Neural progenitor cell (in vitro differentiated cells): ENCODE measurements at regions not wholly inside any gene's neighbourhood (a gene's known extent, or its start where the extent isn't known, plus 50 kb on each side); places are given as distances from the start of the nearest gene placed in this dataset.
A peak's percentile ranks its signal among the peaks of the same experiment; 100 is the strongest.

Experiments
- DNase-seq: peaks from one replicate; pipeline ENCODE4 v3.0.0-alpha.2; 2016; ENCODE audit warnings: low spot score
- H2AFZ ChIP-seq: fragments of 200-600 bp; sonication (generic); replicated peaks from 2 replicates; pipeline ENCODE4 v1.6.1; 2016; ENCODE audit warnings: antibody characterized with exemption
- H3F3A ChIP-seq: fragments of 200-600 bp; sonication (generic); 2 replicates; pipeline ENCODE4 v1.6.1; 2016; ENCODE audit warnings: antibody characterized with exemption, low read depth
- H3K27ac ChIP-seq: fragments of 200-600 bp; sonication (generic); 2 replicates; pipeline ENCODE4 v1.5.1; 2016; ENCODE audit warnings: mild to moderate bottlenecking
- H3K27me3 ChIP-seq: fragments of 200-600 bp; sonication (generic); 2 replicates; pipeline ENCODE4 v1.6.1; 2016; ENCODE audit warnings: mild to moderate bottlenecking, moderate library complexity
- H3K36me3 ChIP-seq: fragments of 200-600 bp; sonication (generic); 2 replicates; pipeline ENCODE4 v1.5.1; 2016
- H3K4me1 ChIP-seq: fragments of 200-600 bp; sonication (generic); 2 replicates; pipeline ENCODE4 v1.6.1; 2016; ENCODE audit warnings: mixed run types
- H3K4me2 ChIP-seq: fragments of 200-600 bp; sonication (generic); 2 replicates; pipeline ENCODE4 v1.6.1; 2016
- H3K4me3 ChIP-seq: fragments of 200-600 bp; sonication (generic); 2 replicates; pipeline ENCODE4 v1.5.1; 2016
- H3K79me2 ChIP-seq: fragments of 200-600 bp; sonication (generic); 2 replicates; pipeline ENCODE4 v1.6.1; 2016; ENCODE audit warnings: low read depth
- H3K9ac ChIP-seq: fragments of 200-600 bp; sonication (generic); 2 replicates; pipeline ENCODE4 v1.6.1; 2016
- H3K9me3 ChIP-seq: fragments of 200-600 bp; sonication (generic); 2 replicates; pipeline ENCODE4 v1.5.1; 2016; ENCODE audit warnings: low read depth
- H4K20me1 ChIP-seq: fragments of 200-600 bp; sonication (generic); 2 replicates; pipeline ENCODE4 v1.6.1; 2016; ENCODE audit warnings: low read depth
- H3K27ac Mint-ChIP-seq: 3 replicates; pipeline ENCODE4 v1.8.0; 2021; ENCODE audit warnings: mixed read lengths
- H3K27me3 Mint-ChIP-seq: 2 replicates; pipeline ENCODE4 v1.8.0; 2022; ENCODE audit warnings: low read depth, mild to moderate bottlenecking, inconsistent platforms, moderate library complexity, mixed read lengths; ENCODE audit not compliant: insufficient read depth
- H3K36me3 Mint-ChIP-seq: 3 replicates; pipeline ENCODE4 v1.8.0; 2021; ENCODE audit warnings: mixed read lengths
- H3K4me1 Mint-ChIP-seq: 3 replicates; pipeline ENCODE4 v1.8.0; 2021; ENCODE audit warnings: mixed read lengths
- H3K4me3 Mint-ChIP-seq: 3 replicates; pipeline ENCODE4 v1.8.0; 2021; ENCODE audit warnings: mild to moderate bottlenecking, moderate library complexity, mixed read lengths
- H3K9me3 Mint-ChIP-seq: 3 replicates; pipeline ENCODE4 v1.8.0; 2020; ENCODE audit warnings: mixed read lengths
- EZH2 ChIP-seq: fragments of 200-600 bp; sonication (generic); IDR thresholded peaks from 2 replicates; pipeline ENCODE4 v1.6.1; 2017; ENCODE audit warnings: antibody characterized with exemption, mild to moderate bottlenecking, moderate library complexity
- EZH2phosphoT487 ChIP-seq: fragments of 200-600 bp; sonication (generic); IDR thresholded peaks from 2 replicates; pipeline ENCODE4 v1.6.1; 2017; ENCODE audit warnings: antibody characterized with exemption
- TF ChIP-seq, protein P1 (sequence below): fragments of 200-600 bp; sonication (generic); IDR thresholded peaks from 2 replicates; pipeline ENCODE4 v1.5.1; 2017; ENCODE audit warnings: antibody characterized with exemption, mild to moderate bottlenecking

GRCh38 chr5:78720227-78720985 is 71.8 kb upstream of the LHFPL2 start:
- Histone ChIP-seq H3F3A (peaks cover 20% of the 10 kb centered on the region), H3K9me3 (no peaks in the 10 kb centered on the region), H3K27me3 (no peaks in the 10 kb centered on the region), H3K36me3 (no peaks in the 10 kb centered on the region), H4K20me1 (no peaks in the 10 kb centered on the region), H2AFZ (peak overlapping the region; percentile 88), H3K4me1 (peaks cover 24% of the 10 kb centered on the region), H3K79me2 (no peaks in the 10 kb centered on the region), H3K27ac (peak overlapping the region; percentile 29), H3K4me3 (no peak overlapping the region), H3K9ac (no peak overlapping the region), H3K4me2 (peak overlapping the region; percentile 33)
- H3K27me3 Mint-ChIP-seq: peaks cover 13% of the 10 kb centered on the region
- H3K27ac Mint-ChIP-seq: peak overlapping the region; percentile 3
- DNase-seq: no peak
- no peak overlapping the region for H3K4me3 Mint-ChIP-seq
- peaks cover 27% of the 10 kb centered on the region for H3K4me1 Mint-ChIP-seq
- no peaks in the 10 kb centered on the region for H3K9me3 Mint-ChIP-seq
- H3K36me3 Mint-ChIP-seq: no peaks in the 10 kb centered on the region
- TF ChIP-seq, protein P1, sequence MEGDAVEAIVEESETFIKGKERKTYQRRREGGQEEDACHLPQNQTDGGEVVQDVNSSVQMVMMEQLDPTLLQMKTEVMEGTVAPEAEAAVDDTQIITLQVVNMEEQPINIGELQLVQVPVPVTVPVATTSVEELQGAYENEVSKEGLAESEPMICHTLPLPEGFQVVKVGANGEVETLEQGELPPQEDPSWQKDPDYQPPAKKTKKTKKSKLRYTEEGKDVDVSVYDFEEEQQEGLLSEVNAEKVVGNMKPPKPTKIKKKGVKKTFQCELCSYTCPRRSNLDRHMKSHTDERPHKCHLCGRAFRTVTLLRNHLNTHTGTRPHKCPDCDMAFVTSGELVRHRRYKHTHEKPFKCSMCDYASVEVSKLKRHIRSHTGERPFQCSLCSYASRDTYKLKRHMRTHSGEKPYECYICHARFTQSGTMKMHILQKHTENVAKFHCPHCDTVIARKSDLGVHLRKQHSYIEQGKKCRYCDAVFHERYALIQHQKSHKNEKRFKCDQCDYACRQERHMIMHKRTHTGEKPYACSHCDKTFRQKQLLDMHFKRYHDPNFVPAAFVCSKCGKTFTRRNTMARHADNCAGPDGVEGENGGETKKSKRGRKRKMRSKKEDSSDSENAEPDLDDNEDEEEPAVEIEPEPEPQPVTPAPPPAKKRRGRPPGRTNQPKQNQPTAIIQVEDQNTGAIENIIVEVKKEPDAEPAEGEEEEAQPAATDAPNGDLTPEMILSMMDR: no peak
- no peak for TF ChIP-seq EZH2
- no peak for TF ChIP-seq EZH2phosphoT487

DNA sequence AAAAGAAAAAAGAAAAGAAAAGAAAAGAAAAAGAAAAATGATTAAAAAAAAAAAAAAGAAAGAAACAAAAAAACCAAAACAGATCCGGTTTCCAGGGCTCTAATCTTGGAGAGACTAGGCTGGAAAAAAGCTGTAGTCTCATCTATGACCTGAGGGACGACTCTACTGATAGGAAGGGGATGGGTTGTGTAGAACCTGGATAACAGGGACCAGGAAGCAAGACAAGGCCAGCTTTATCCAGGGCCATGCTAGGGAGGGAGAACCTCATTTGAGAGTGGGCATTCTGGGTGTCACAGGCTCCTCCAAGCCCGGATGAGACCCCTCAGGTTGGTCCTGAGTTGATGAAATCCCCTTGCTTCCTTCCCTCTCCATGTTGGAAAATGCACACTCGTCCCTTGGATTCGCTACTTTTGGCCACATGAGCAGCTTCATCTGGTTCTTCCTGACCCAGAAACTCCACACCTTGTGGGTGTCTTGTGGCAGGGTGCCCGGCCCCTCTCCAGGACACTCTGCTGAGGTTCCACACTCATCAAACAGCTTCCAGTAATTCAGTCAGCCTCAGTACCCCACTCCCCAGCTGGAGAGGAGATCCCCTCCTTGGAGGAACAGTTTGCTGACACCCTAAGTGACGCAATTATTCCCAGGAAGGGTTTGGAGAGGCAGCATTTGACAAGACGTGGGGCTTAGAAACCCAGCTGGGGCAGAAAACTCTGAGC is 71.1 kb upstream of the LHFPL2 start:
- Histone ChIP-seq H3K4me1 (peaks cover 21% of the 10 kb centered on the region), H3K4me2 (no peak overlapping the region), H2AFZ (peak overlapping the region; percentile 88), H3K36me3 (no peaks in the 10 kb centered on the region), H3K79me2 (no peaks in the 10 kb centered on the region), H3F3A (peaks cover 20% of the 10 kb centered on the region), H3K9me3 (no peaks in the 10 kb centered on the region), H3K9ac (no peak overlapping the region), H3K27ac (no peak overlapping the region), H4K20me1 (no peaks in the 10 kb centered on the region), H3K4me3 (no peak overlapping the region), H3K27me3 (no peaks in the 10 kb centered on the region)
- H3K27me3 Mint-ChIP-seq: peaks cover 13% of the 10 kb centered on the region
- H3K4me3 Mint-ChIP-seq: no peak overlapping the region
- TF ChIP-seq EZH2 (no peak), EZH2phosphoT487 (no peak)
- TF ChIP-seq, protein P1: no peak
- H3K36me3 Mint-ChIP-seq: no peaks in the 10 kb centered on the region
- H3K27ac Mint-ChIP-seq: no peak overlapping the region
- DNase-seq: no peak
- H3K9me3 Mint-ChIP-seq: no peaks in the 10 kb centered on the region
- peaks cover 27% of the 10 kb centered on the region for H3K4me1 Mint-ChIP-seq

DNA sequence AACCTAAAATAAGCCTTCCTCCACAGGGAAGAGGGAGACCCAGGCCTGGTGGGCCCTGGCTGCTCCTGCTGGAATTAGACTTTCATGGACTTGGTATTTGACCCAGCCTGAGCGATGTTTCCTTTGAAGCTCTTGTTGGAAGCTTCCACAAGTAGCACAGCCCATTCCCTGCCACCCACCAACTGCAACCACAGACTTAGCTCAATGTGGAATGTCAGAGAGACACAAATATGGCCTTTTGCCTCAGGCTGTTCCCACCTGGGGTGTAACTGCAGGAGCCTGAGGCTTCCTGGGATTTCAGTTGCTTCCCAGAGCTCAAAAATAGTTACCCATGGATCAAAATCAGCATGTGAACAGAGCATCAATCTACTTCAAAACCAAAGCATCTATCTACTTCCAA is 70.3 kb upstream of the LHFPL2 start:
- no peak overlapping the region for H3K27ac ChIP-seq
- H2AFZ ChIP-seq: no peak overlapping the region
- H3K79me2 ChIP-seq: no peaks in the 10 kb centered on the region
- no peaks in the 10 kb centered on the region for H4K20me1 ChIP-seq
- H3K4me1 Mint-ChIP-seq: peaks cover 23% of the 10 kb centered on the region
- H3K9ac ChIP-seq: no peak overlapping the region
- TF ChIP-seq, protein P1: no peak
- TF ChIP-seq EZH2phosphoT487 (no peak), EZH2 (no peak)
- no peak overlapping the region for H3K4me2 ChIP-seq
- H3K9me3 ChIP-seq: no peaks in the 10 kb centered on the region
- H3K9me3 Mint-ChIP-seq: no peaks in the 10 kb centered on the region
- H3K27me3 ChIP-seq: no peaks in the 10 kb centered on the region
- DNase-seq: no peak
- H3K36me3 Mint-ChIP-seq: no peaks in the 10 kb centered on the region
- peaks cover 15% of the 10 kb centered on the region for H3K4me1 ChIP-seq
- no peak overlapping the region for H3K4me3 Mint-ChIP-seq
- H3K4me3 ChIP-seq: no peak overlapping the region
- H3K36me3 ChIP-seq: no peaks in the 10 kb centered on the region
- no peak overlapping the region for H3K27ac Mint-ChIP-seq
- peaks cover 12% of the 10 kb centered on the region for H3K27me3 Mint-ChIP-seq
- H3F3A ChIP-seq: peaks cover 16% of the 10 kb centered on the region
